GM12865 (cell line): ENCODE measurements at regions not wholly inside any gene's neighbourhood (a gene's known extent, or its start where the extent isn't known, plus 50 kb on each side); places are given as distances from the start of the nearest gene placed in this dataset.

Experiments
- DNase-seq: peaks from one replicate; pipeline ENCODE4 v3.0.0; 2010; ENCODE audit warnings: low read depth
- H3K4me3 ChIP-seq: 2 replicates; pipeline ENCODE4 v1.5.1; 2011; ENCODE audit warnings: mild to moderate bottlenecking, low read depth, low read length, control low read depth
- TF ChIP-seq, protein P1 (sequence below): IDR thresholded peaks from 2 replicates; pipeline ENCODE4 v1.5.1; 2011; ENCODE audit warnings: low read length, control low read depth, low read depth, inconsistent platforms; ENCODE audit not compliant: insufficient read depth; ENCODE audit errors: missing control alignments

DNA sequence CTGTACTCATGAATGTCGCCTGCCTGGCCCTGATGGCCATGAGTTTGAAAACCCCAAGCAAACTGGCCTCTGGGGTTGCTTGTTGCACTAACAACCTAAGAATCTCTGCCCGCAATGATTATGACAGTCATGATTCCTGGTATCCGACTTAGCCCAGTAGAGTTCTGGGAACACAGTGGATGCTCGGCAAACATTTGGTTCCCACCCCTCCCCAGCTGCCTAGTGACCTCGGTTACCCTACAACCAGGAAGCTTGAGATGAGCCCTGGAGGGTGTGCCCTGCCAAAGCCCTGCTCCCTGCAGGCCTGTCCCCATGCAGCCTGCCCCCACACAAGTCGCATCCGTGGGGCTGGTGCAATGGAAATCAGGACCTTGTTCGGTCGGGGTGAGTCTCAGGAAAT, 76.0 kb upstream of the ZBTB40 start:
- TF ChIP-seq, protein P1, sequence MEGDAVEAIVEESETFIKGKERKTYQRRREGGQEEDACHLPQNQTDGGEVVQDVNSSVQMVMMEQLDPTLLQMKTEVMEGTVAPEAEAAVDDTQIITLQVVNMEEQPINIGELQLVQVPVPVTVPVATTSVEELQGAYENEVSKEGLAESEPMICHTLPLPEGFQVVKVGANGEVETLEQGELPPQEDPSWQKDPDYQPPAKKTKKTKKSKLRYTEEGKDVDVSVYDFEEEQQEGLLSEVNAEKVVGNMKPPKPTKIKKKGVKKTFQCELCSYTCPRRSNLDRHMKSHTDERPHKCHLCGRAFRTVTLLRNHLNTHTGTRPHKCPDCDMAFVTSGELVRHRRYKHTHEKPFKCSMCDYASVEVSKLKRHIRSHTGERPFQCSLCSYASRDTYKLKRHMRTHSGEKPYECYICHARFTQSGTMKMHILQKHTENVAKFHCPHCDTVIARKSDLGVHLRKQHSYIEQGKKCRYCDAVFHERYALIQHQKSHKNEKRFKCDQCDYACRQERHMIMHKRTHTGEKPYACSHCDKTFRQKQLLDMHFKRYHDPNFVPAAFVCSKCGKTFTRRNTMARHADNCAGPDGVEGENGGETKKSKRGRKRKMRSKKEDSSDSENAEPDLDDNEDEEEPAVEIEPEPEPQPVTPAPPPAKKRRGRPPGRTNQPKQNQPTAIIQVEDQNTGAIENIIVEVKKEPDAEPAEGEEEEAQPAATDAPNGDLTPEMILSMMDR: no peak
- no peak for DNase-seq
- no peak overlapping the region for H3K4me3 ChIP-seq

DNA sequence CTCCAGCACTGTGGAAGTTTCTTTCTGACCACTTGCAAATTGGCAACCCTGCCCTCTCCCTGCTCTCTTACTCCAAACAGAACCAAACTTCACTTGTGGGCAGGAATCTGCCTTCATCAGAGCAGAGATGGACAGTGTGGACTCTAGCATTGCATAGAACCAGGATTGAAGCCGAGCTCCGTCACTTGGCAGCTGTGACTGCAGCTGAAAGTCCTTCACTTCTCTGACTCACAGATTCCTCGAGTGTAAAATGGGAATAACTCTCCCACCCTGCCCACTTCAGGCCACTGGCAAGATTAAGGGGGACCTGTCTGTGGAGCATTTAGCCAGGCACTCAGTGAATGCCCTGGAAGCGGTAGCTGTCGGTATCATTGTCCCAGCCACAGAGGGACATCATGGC, 75.7 kb upstream of the ZBTB40 start:
- H3K4me3 ChIP-seq: no peak overlapping the region
- no peak for DNase-seq
- TF ChIP-seq, protein P1: no peak

- no peak for DNase-seq
- H3K4me3 ChIP-seq: no peak overlapping the region
- TF ChIP-seq, protein P1: no peak
Observed at GRCh38 chr1:22376546-22376945, 75.1 kb upstream of the ZBTB40 start.

- TF ChIP-seq, protein P1: no peak
- no peak overlapping the region for H3K4me3 ChIP-seq
- DNase-seq: no peak
Observed at GRCh38 chr1:22376976-22377375, 74.7 kb upstream of the ZBTB40 start.

DNA sequence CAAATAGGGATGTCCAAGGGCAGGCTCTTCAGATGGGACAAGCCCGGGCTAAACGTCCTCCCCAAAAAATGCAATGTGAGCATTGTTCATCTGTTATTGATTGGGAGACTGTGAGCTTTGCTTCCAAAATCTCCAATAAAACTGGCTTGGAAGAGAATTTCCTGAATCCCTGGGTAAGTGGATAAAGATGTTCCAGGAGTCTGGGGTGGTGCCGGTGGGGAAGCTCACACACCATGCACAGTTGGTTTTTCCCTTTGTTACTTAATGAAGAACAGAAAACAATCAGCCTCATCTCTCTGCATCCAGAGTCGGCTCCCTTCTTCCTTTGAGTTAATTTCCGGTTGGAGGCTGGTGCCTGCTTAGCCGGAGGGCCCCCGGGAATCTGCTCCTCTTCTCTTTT, 72.1 kb upstream of the ZBTB40 start:
- H3K4me3 ChIP-seq: no peak overlapping the region
- TF ChIP-seq, protein P1: no peak
- DNase-seq: no peak

DNA sequence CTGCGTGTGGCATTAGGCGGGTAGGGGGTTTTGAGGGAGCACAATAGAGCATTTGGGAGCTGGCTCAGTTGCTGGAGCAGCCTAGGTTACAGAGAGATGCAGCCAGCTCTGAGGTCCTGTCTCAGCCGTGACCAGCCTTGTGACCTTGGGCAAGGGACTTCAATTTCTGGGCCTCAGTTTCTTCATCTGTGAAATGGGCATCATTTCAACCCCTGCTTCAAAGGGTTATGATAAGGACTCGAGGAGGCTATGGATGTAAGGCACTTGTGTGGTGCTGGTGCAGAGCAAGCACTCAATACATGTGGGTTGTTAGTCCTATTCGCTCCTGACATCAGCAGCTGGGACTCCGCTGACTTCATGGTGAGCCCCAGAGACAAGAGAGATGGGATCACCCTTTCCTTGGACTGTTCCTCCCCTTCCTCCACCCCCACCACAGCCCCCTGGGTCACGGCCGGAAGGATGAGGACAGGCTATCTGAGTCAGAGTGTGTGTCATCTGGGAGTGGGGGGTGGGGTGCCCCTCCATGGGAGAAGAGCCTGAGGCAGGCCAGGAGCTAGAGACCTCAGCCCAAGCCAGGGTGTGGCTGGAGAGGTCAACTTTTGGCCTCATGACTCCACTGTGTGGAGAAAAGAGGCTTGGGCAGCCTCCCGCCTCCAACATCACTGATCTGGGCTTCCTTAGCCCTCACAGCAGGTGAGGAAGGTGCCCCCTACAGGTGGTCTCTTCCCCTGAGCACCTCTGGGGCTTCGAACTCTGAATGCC, 71.4 kb upstream of the ZBTB40 start:
- TF ChIP-seq, protein P1: no peak
- DNase-seq: no peak
- no peak overlapping the region for H3K4me3 ChIP-seq
